ENCODE measurements at regions not wholly inside any gene's neighbourhood (a gene's known extent, or its start where the extent isn't known, plus 50 kb on each side); places are given as distances from the start of the nearest gene placed in this dataset.
A peak's percentile ranks its signal among the peaks of the same experiment; 100 is the strongest.
"Not testable (repeated sequence)": the region's sequence is repeated elsewhere in the genome, so short reads cannot be mapped to it uniquely, and the experiment has no call there.

- Histone ChIP-seq H3K4me1 (ENCODE audit: control insufficient read depth, insufficient read depth, low read length) (peaks cover 22% of the 10 kb centered on the region), H3K9ac (ENCODE audit: low read length) (peak overlapping the region; percentile 62), H3K27me3 (replicated peaks; ENCODE audit: control insufficient read depth, insufficient read depth, low read length) (no peaks in the 10 kb centered on the region), H3K9me3 (ENCODE audit: control insufficient read depth, low read length) (no peaks in the 10 kb centered on the region), H3K4me3 (ENCODE audit: low read length) (no peak overlapping the region), H3K36me3 (ENCODE audit: control insufficient read depth, insufficient read depth, low read length, severe bottlenecking) (no peaks in the 10 kb centered on the region)
- peak; percentile 6 for DNase-seq (ENCODE audit: low read depth)
These were observed 241.2 kb upstream of the ZFP64 start for GRCh38 chr20:52432740-52433139.

GRCh38 chr20:52429029-52429428 is 237.4 kb upstream of the ZFP64 start:
- no peaks in the 10 kb centered on the region for H3K36me3 ChIP-seq (ENCODE audit: control insufficient read depth, insufficient read depth, low read length, severe bottlenecking)
- no peak for DNase-seq (ENCODE audit: low read depth)
- no peak overlapping the region for H3K9ac ChIP-seq (ENCODE audit: low read length)
- H3K9me3 ChIP-seq (ENCODE audit: control insufficient read depth, low read length) = no peaks in the 10 kb centered on the region
- no peak overlapping the region for H3K4me3 ChIP-seq (ENCODE audit: low read length)
- H3K4me1 ChIP-seq (ENCODE audit: control insufficient read depth, insufficient read depth, low read length) = peaks cover 32% of the 10 kb centered on the region
- H3K27me3 ChIP-seq (replicated peaks; ENCODE audit: control insufficient read depth, insufficient read depth, low read length) = no peaks in the 10 kb centered on the region

- Histone ChIP-seq H3K36me3 (ENCODE audit: control insufficient read depth, insufficient read depth, low read length, severe bottlenecking) (no peaks in the 10 kb centered on the region), H3K9me3 (ENCODE audit: control insufficient read depth, low read length) (no peaks in the 10 kb centered on the region)
These were observed 236.4 kb upstream of the ZFP64 start for GRCh38 chr20:52427960-52428359.

GRCh38 chr20:52426856-52427255 is 235.3 kb upstream of the ZFP64 start:
- no peaks in the 10 kb centered on the region for H3K9me3 ChIP-seq (ENCODE audit: control insufficient read depth, low read length)
- H3K4me3 ChIP-seq (ENCODE audit: low read length) = no peak overlapping the region
- DNase-seq (ENCODE audit: low read depth) = no peak
- H3K36me3 ChIP-seq (ENCODE audit: control insufficient read depth, insufficient read depth, low read length, severe bottlenecking) = no peaks in the 10 kb centered on the region
- no peaks in the 10 kb centered on the region for H3K27me3 ChIP-seq (replicated peaks; ENCODE audit: control insufficient read depth, insufficient read depth, low read length)
- H3K9ac ChIP-seq (ENCODE audit: low read length) = no peak overlapping the region
- H3K4me1 ChIP-seq (ENCODE audit: control insufficient read depth, insufficient read depth, low read length) = peaks cover 24% of the 10 kb centered on the region

More at GRCh38 chr20:52427960-52428359, 236.4 kb upstream of the ZFP64 start:
- peaks cover 33% of the 10 kb centered on the region for H3K4me1 ChIP-seq (ENCODE audit: control insufficient read depth, insufficient read depth, low read length)
- H3K27me3 ChIP-seq (replicated peaks; ENCODE audit: control insufficient read depth, insufficient read depth, low read length) = no peaks in the 10 kb centered on the region
- no peak overlapping the region for H3K9ac ChIP-seq (ENCODE audit: low read length)
- H3K4me3 ChIP-seq (ENCODE audit: low read length) = no peak overlapping the region
- DNase-seq (ENCODE audit: low read depth) = no peak

GRCh38 chr20:52425701-52426100 is 234.1 kb upstream of the ZFP64 start:
- H3K9ac ChIP-seq (ENCODE audit: low read length) = no peak overlapping the region
- DNase-seq (ENCODE audit: low read depth) = no peak
- no peaks in the 10 kb centered on the region for H3K36me3 ChIP-seq (ENCODE audit: control insufficient read depth, insufficient read depth, low read length, severe bottlenecking)
- no peaks in the 10 kb centered on the region for H3K27me3 ChIP-seq (replicated peaks; ENCODE audit: control insufficient read depth, insufficient read depth, low read length)
- no peaks in the 10 kb centered on the region for H3K9me3 ChIP-seq (ENCODE audit: control insufficient read depth, low read length)
- H3K4me3 ChIP-seq (ENCODE audit: low read length) = no peak overlapping the region
- H3K4me1 ChIP-seq (ENCODE audit: control insufficient read depth, insufficient read depth, low read length) = peaks cover 27% of the 10 kb centered on the region

GRCh38 chr20:52425253-52425652 is 233.7 kb upstream of the ZFP64 start:
- peaks cover 27% of the 10 kb centered on the region for H3K4me1 ChIP-seq (ENCODE audit: control insufficient read depth, insufficient read depth, low read length)
- DNase-seq (ENCODE audit: low read depth) = no peak
- no peak overlapping the region for H3K9ac ChIP-seq (ENCODE audit: low read length)

GRCh38 chr20:52424357-52424942 is 232.9 kb upstream of the ZFP64 start:
- not testable (repeated sequence) for H3K9me3 ChIP-seq (ENCODE audit: control insufficient read depth, low read length); H3K36me3 ChIP-seq (ENCODE audit: control insufficient read depth, insufficient read depth, low read length, severe bottlenecking); DNase-seq (ENCODE audit: low read depth); H3K27me3 ChIP-seq (replicated peaks; ENCODE audit: control insufficient read depth, insufficient read depth, low read length)
- Histone ChIP-seq H3K4me1 (ENCODE audit: control insufficient read depth, insufficient read depth, low read length) (peaks cover 27% of the 10 kb centered on the region), H3K9ac (ENCODE audit: low read length) (peak overlapping the region; percentile 20), H3K4me3 (ENCODE audit: low read length) (peak overlapping the region; percentile 48)

More at GRCh38 chr20:52425253-52425652, 233.7 kb upstream of the ZFP64 start:
- Histone ChIP-seq H3K4me3 (ENCODE audit: low read length) (peak overlapping the region; percentile 48), H3K27me3 (replicated peaks; ENCODE audit: control insufficient read depth, insufficient read depth, low read length) (no peaks in the 10 kb centered on the region), H3K36me3 (ENCODE audit: control insufficient read depth, insufficient read depth, low read length, severe bottlenecking) (no peaks in the 10 kb centered on the region), H3K9me3 (ENCODE audit: control insufficient read depth, low read length) (no peaks in the 10 kb centered on the region)

- H3K9ac ChIP-seq (ENCODE audit: low read length); H3K27me3 ChIP-seq (replicated peaks; ENCODE audit: control insufficient read depth, insufficient read depth, low read length); H3K9me3 ChIP-seq (ENCODE audit: control insufficient read depth, low read length); H3K36me3 ChIP-seq (ENCODE audit: control insufficient read depth, insufficient read depth, low read length, severe bottlenecking); DNase-seq (ENCODE audit: low read depth): not testable (repeated sequence)
- peaks cover 27% of the 10 kb centered on the region for H3K4me1 ChIP-seq (ENCODE audit: control insufficient read depth, insufficient read depth, low read length)
- peak overlapping the region; percentile 48 for H3K4me3 ChIP-seq (ENCODE audit: low read length)
These were observed 232.1 kb upstream of the ZFP64 start for GRCh38 chr20:52423536-52424140.

GRCh38 chr20:52422574-52423336 is 231.2 kb upstream of the ZFP64 start:
- H3K9me3 ChIP-seq (ENCODE audit: control insufficient read depth, low read length) = peaks cover 8% of the 10 kb centered on the region
- peaks cover 27% of the 10 kb centered on the region for H3K4me1 ChIP-seq (ENCODE audit: control insufficient read depth, insufficient read depth, low read length)
- no peak overlapping the region for H3K4me3 ChIP-seq (ENCODE audit: low read length)
- DNase-seq (ENCODE audit: low read depth) = peak; percentile 3
- H3K27me3 ChIP-seq (replicated peaks; ENCODE audit: control insufficient read depth, insufficient read depth, low read length) = no peaks in the 10 kb centered on the region
- no peaks in the 10 kb centered on the region for H3K36me3 ChIP-seq (ENCODE audit: control insufficient read depth, insufficient read depth, low read length, severe bottlenecking)
- no peak overlapping the region for H3K9ac ChIP-seq (ENCODE audit: low read length)

- no peak overlapping the region for H3K4me3 ChIP-seq (ENCODE audit: low read length)
- H3K4me1 ChIP-seq (ENCODE audit: control insufficient read depth, insufficient read depth, low read length) = peaks cover 27% of the 10 kb centered on the region
- no peak for DNase-seq (ENCODE audit: low read depth)
These were observed 229.2 kb upstream of the ZFP64 start for GRCh38 chr20:52420805-52421204.

GRCh38 chr20:52419205-52419604 is 227.6 kb upstream of the ZFP64 start:
- no peak overlapping the region for H3K9ac ChIP-seq (ENCODE audit: low read length)
- H3K27me3 ChIP-seq (replicated peaks; ENCODE audit: control insufficient read depth, insufficient read depth, low read length) = no peaks in the 10 kb centered on the region
- peaks cover 8% of the 10 kb centered on the region for H3K9me3 ChIP-seq (ENCODE audit: control insufficient read depth, low read length)
- no peak for DNase-seq (ENCODE audit: low read depth)
- peaks cover 18% of the 10 kb centered on the region for H3K4me1 ChIP-seq (ENCODE audit: control insufficient read depth, insufficient read depth, low read length)
- H3K36me3 ChIP-seq (ENCODE audit: control insufficient read depth, insufficient read depth, low read length, severe bottlenecking) = no peaks in the 10 kb centered on the region
- no peak overlapping the region for H3K4me3 ChIP-seq (ENCODE audit: low read length)

More at GRCh38 chr20:52420805-52421204, 229.2 kb upstream of the ZFP64 start:
- H3K9me3 ChIP-seq (ENCODE audit: control insufficient read depth, low read length) = peaks cover 8% of the 10 kb centered on the region
- H3K36me3 ChIP-seq (ENCODE audit: control insufficient read depth, insufficient read depth, low read length, severe bottlenecking) = no peaks in the 10 kb centered on the region
- H3K27me3 ChIP-seq (replicated peaks; ENCODE audit: control insufficient read depth, insufficient read depth, low read length) = no peaks in the 10 kb centered on the region
- H3K9ac ChIP-seq (ENCODE audit: low read length) = no peak overlapping the region
